ENCODE measurements at regions not wholly inside any gene's neighbourhood (a gene's known extent, or its start where the extent isn't known, plus 50 kb on each side); places are given as distances from the start of the nearest gene placed in this dataset.
"Not testable (repeated sequence)": the region's sequence is repeated elsewhere in the genome, so short reads cannot be mapped to it uniquely, and the experiment has no call there.

- DNase-seq; H3K36me3 Mint-ChIP-seq; CTCF ChIA-PET; intact Hi-C loops (cut with micrococcal nuclease); H3K4me3 Mint-ChIP-seq; H3K27me3 Mint-ChIP-seq; H3K27ac Mint-ChIP-seq; H3K4me1 Mint-ChIP-seq (ENCODE audit: low read depth); POLR2A ChIA-PET: not testable (repeated sequence)
- peaks cover 24% of the 10 kb centered on the region for H3K9me3 Mint-ChIP-seq
Measured at GRCh38 chr16:64341336-64341735, 780.5 kb downstream of the CDH11 start.

- POLR2A ChIA-PET, result no interaction called here
- H3K4me3 Mint-ChIP-seq, result no peak overlapping the region
- intact Hi-C loops (cut with micrococcal nuclease), result no loop called here
- no peaks in the 10 kb centered on the region for H3K27me3 Mint-ChIP-seq
- H3K27ac Mint-ChIP-seq, result no peak overlapping the region
- H3K4me1 Mint-ChIP-seq (ENCODE audit: low read depth), result no peaks in the 10 kb centered on the region
- H3K36me3 Mint-ChIP-seq, result no peaks in the 10 kb centered on the region
- DNase-seq, result no peak
- CTCF ChIA-PET, result no interaction called here
- peaks cover 26% of the 10 kb centered on the region for H3K9me3 Mint-ChIP-seq
Measured at GRCh38 chr16:64339052-64339770, 782.7 kb downstream of the CDH11 start.

- Mint-ChIP-seq H3K36me3 (no peaks in the 10 kb centered on the region), H3K4me3 (no peak overlapping the region), H3K27ac (no peak overlapping the region), H3K4me1 (ENCODE audit: low read depth) (no peaks in the 10 kb centered on the region), H3K9me3 (peaks cover 22% of the 10 kb centered on the region), H3K27me3 (no peaks in the 10 kb centered on the region)
- DNase-seq, result no peak
- intact Hi-C loops (cut with micrococcal nuclease), result no loop called here
- CTCF ChIA-PET, result no interaction called here
- POLR2A ChIA-PET, result no interaction called here
Measured at GRCh38 chr16:64321881-64322280, 800.0 kb downstream of the CDH11 start.

GRCh38 chr16:64321066-64321465 is 800.8 kb downstream of the CDH11 start:
- POLR2A ChIA-PET, result no interaction called here
- no peaks in the 10 kb centered on the region for H3K27me3 Mint-ChIP-seq
- CTCF ChIA-PET, result no interaction called here
- H3K27ac Mint-ChIP-seq, result no peak overlapping the region
- peaks cover 19% of the 10 kb centered on the region for H3K9me3 Mint-ChIP-seq
- H3K36me3 Mint-ChIP-seq, result no peaks in the 10 kb centered on the region
- DNase-seq, result no peak
- intact Hi-C loops (cut with micrococcal nuclease), result no loop called here
- no peaks in the 10 kb centered on the region for H3K4me1 Mint-ChIP-seq (ENCODE audit: low read depth)
- no peak overlapping the region for H3K4me3 Mint-ChIP-seq

DNA sequence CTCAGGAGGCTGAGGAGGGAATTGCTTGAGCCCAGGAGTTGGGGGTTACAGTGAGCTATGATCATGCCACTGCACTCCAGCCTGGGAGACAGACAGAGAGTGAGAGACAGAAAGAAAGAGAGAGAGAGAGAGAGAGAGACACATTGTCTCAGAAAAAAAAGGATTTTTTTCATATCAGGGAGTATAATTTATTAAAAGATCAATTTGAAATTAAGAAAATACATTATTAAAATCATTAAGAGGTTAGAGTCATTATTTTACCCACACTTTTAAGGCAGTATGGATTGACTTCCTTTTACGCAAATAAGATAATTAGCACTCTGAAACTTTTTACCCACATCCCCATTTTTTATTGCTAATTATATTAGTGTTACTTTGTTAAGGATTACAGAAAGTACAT is 804.3 kb downstream of the CDH11 start:
- Mint-ChIP-seq H3K36me3 (no peaks in the 10 kb centered on the region), H3K27me3 (no peaks in the 10 kb centered on the region), H3K4me1 (ENCODE audit: low read depth) (no peaks in the 10 kb centered on the region), H3K9me3 (peaks cover 26% of the 10 kb centered on the region), H3K27ac (no peak overlapping the region), H3K4me3 (no peak overlapping the region)
- DNase-seq, result no peak
- ChIA-PET POLR2A (no interaction called here), CTCF (no interaction called here)
- intact Hi-C loops (cut with micrococcal nuclease), result no loop called here

DNA sequence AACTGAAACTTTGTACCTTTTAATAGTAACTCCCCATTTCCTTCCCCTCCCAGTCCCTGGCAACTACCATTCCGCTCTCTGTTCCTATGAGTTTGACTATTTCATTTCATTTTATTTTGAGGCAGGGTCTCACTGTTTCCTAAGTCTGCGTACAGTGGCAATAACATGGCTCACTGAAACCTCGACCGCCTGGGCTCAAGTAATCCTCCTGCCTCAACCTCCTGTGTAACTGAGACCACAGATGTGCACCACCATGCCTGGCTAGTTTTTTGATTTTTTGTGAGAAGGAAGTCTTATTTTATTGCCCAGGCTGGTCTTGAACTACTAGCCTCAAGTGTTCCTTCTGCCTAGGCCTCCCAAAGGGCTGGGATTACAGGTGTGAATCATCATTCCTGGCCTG is 808.1 kb downstream of the CDH11 start:
- no peak overlapping the region for H3K27ac Mint-ChIP-seq
- H3K36me3 Mint-ChIP-seq, result no peaks in the 10 kb centered on the region
- no peak overlapping the region for H3K4me3 Mint-ChIP-seq
- peaks cover 36% of the 10 kb centered on the region for H3K9me3 Mint-ChIP-seq
- intact Hi-C loops (cut with micrococcal nuclease), result no loop called here
- H3K27me3 Mint-ChIP-seq, result no peaks in the 10 kb centered on the region
- CTCF ChIA-PET, result no interaction called here
- H3K4me1 Mint-ChIP-seq (ENCODE audit: low read depth), result no peaks in the 10 kb centered on the region
- POLR2A ChIA-PET, result no interaction called here
- no peak for DNase-seq

DNA sequence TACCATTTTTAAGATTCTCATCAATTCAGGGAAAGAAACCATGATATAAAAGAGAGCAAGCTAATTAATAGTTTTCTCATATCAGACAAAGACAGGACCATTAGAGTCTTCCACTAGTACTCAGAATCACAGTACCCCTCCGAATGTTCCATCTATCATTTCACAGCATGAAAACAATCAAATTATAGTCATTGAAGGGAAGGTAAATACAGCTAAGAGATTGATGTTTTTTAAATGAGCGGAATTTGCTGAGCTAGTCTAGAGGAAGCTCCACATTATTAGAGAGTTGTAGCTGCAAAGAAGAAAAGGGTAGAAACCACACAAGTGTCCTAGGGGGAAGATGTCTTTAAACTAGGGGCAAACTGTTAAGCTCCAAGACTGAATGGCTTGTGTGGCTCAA is 808.9 kb downstream of the CDH11 start:
- DNase-seq, result no peak
- H3K9me3 Mint-ChIP-seq, result peaks cover 37% of the 10 kb centered on the region
- no peaks in the 10 kb centered on the region for H3K27me3 Mint-ChIP-seq
- H3K4me1 Mint-ChIP-seq (ENCODE audit: low read depth), result no peaks in the 10 kb centered on the region
- no peak overlapping the region for H3K27ac Mint-ChIP-seq
- CTCF ChIA-PET, result no interaction called here
- no peaks in the 10 kb centered on the region for H3K36me3 Mint-ChIP-seq
- POLR2A ChIA-PET, result no interaction called here
- no peak overlapping the region for H3K4me3 Mint-ChIP-seq
- intact Hi-C loops (cut with micrococcal nuclease), result no loop called here

DNA sequence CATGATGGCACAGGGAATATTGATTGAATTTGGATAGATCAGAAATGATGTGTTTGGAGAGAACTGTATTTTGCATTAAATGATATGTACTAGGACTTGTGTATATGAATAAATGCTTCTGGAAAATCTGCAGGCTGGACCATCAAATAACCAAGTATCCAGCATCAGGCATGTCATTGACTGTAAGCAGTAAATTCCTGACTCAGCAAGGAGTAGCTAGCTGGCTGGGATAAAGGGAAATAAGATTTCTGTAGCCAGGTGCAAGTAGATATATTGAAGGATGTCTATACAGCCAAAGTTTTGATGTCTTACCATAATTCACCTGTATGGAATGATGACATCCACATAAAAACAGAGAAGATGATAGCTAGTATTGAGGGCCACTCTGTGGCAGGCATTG is 809.6 kb downstream of the CDH11 start:
- POLR2A ChIA-PET, result no interaction called here
- Mint-ChIP-seq H3K9me3 (peaks cover 37% of the 10 kb centered on the region), H3K36me3 (no peaks in the 10 kb centered on the region), H3K4me1 (ENCODE audit: low read depth) (no peaks in the 10 kb centered on the region), H3K27ac (no peak overlapping the region), H3K4me3 (no peak overlapping the region), H3K27me3 (no peaks in the 10 kb centered on the region)
- CTCF ChIA-PET, result no interaction called here
- intact Hi-C loops (cut with micrococcal nuclease), result no loop called here
- DNase-seq, result no peak

- H3K27ac Mint-ChIP-seq, result no peak overlapping the region
- H3K27me3 Mint-ChIP-seq, result no peaks in the 10 kb centered on the region
- H3K36me3 Mint-ChIP-seq, result no peaks in the 10 kb centered on the region
- CTCF ChIA-PET, result no interaction called here
- POLR2A ChIA-PET, result no interaction called here
- no peak overlapping the region for H3K4me3 Mint-ChIP-seq
- H3K4me1 Mint-ChIP-seq (ENCODE audit: low read depth), result no peaks in the 10 kb centered on the region
- H3K9me3 Mint-ChIP-seq, result peaks cover 43% of the 10 kb centered on the region
- no peak for DNase-seq
- intact Hi-C loops (cut with micrococcal nuclease), result no loop called here
Measured at GRCh38 chr16:64311241-64311640, 810.6 kb downstream of the CDH11 start.

GRCh38 chr16:64309398-64310110 is 812.3 kb downstream of the CDH11 start:
- intact Hi-C loops (cut with micrococcal nuclease), result no loop called here
- no peaks in the 10 kb centered on the region for H3K27me3 Mint-ChIP-seq
- DNase-seq, result no peak
- no peak overlapping the region for H3K27ac Mint-ChIP-seq
- H3K4me3 Mint-ChIP-seq, result no peak overlapping the region
- no peaks in the 10 kb centered on the region for H3K4me1 Mint-ChIP-seq (ENCODE audit: low read depth)
- no peaks in the 10 kb centered on the region for H3K36me3 Mint-ChIP-seq
- H3K9me3 Mint-ChIP-seq, result peaks cover 38% of the 10 kb centered on the region
- CTCF ChIA-PET, result no interaction called here
- POLR2A ChIA-PET, result no interaction called here

- peaks cover 37% of the 10 kb centered on the region for H3K9me3 Mint-ChIP-seq
- DNase-seq, result no peak
- ChIA-PET CTCF (no interaction called here), POLR2A (no interaction called here)
- intact Hi-C loops (cut with micrococcal nuclease), result no loop called here
- no peaks in the 10 kb centered on the region for H3K36me3 Mint-ChIP-seq
- no peaks in the 10 kb centered on the region for H3K27me3 Mint-ChIP-seq
- no peak overlapping the region for H3K4me3 Mint-ChIP-seq
- no peak overlapping the region for H3K27ac Mint-ChIP-seq
- H3K4me1 Mint-ChIP-seq (ENCODE audit: low read depth), result no peaks in the 10 kb centered on the region
Measured at GRCh38 chr16:64308721-64309120, 813.1 kb downstream of the CDH11 start.

- DNase-seq, result no peak
- no peaks in the 10 kb centered on the region for H3K4me1 Mint-ChIP-seq (ENCODE audit: low read depth)
- POLR2A ChIA-PET, result no interaction called here
- no peak overlapping the region for H3K27ac Mint-ChIP-seq
- CTCF ChIA-PET, result no interaction called here
- intact Hi-C loops (cut with micrococcal nuclease), result no loop called here
- no peak overlapping the region for H3K4me3 Mint-ChIP-seq
- no peaks in the 10 kb centered on the region for H3K36me3 Mint-ChIP-seq
- H3K9me3 Mint-ChIP-seq, result peaks cover 34% of the 10 kb centered on the region
- no peaks in the 10 kb centered on the region for H3K27me3 Mint-ChIP-seq
Measured at GRCh38 chr16:64307431-64307830, 814.4 kb downstream of the CDH11 start.

GRCh38 chr16:64305663-64306062 is 816.2 kb downstream of the CDH11 start:
- intact Hi-C loops (cut with micrococcal nuclease), result no loop called here
- no peak for DNase-seq
- no peaks in the 10 kb centered on the region for H3K27me3 Mint-ChIP-seq
- no peak overlapping the region for H3K4me3 Mint-ChIP-seq
- H3K36me3 Mint-ChIP-seq, result no peaks in the 10 kb centered on the region
- CTCF ChIA-PET, result no interaction called here
- peaks cover 34% of the 10 kb centered on the region for H3K9me3 Mint-ChIP-seq
- H3K27ac Mint-ChIP-seq, result no peak overlapping the region
- POLR2A ChIA-PET, result no interaction called here
- no peaks in the 10 kb centered on the region for H3K4me1 Mint-ChIP-seq (ENCODE audit: low read depth)
